Retinal pigment epithelial cell (primary cell): ENCODE measurements at regions not wholly inside any gene's neighbourhood (a gene's known extent, or its start where the extent isn't known, plus 50 kb on each side); places are given as distances from the start of the nearest gene placed in this dataset.

Experiments
- DNase-seq: peaks from one replicate; pipeline ENCODE4 v3.0.0-alpha.2; 2010; ENCODE audit warnings: low read depth
- H3K4me3 ChIP-seq: 2 replicates; pipeline ENCODE4 v1.5.1; 2011; ENCODE audit warnings: mild to moderate bottlenecking, low read length, control low read depth, moderate library complexity
- TF ChIP-seq, protein P1 (sequence below): conservative IDR thresholded peaks from 2 replicates; pipeline ENCODE4 v1.5.1; 2011; ENCODE audit warnings: low read depth, low read length, control low read depth, inconsistent platforms

DNA sequence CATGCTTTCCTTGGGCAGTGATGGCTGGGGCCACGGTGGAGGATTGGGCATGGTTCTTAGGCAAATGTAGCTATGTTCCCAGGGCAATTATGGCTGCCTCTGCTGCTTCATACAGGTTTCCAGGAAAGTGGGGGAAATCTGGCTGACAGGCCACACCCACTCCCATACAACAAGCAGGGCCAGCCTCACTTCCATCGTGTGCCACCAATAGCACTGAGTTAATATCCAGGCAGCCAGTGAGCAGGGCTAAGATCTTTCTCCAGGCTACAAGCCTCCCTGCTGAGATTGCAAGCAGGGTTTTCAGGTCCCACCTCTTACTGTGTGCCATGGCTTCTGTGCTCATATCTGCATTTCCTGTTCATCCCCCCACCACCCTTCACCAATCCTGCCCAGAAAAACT is 1291.9 kb downstream of the SI start:
- no peak for DNase-seq
- TF ChIP-seq, protein P1, sequence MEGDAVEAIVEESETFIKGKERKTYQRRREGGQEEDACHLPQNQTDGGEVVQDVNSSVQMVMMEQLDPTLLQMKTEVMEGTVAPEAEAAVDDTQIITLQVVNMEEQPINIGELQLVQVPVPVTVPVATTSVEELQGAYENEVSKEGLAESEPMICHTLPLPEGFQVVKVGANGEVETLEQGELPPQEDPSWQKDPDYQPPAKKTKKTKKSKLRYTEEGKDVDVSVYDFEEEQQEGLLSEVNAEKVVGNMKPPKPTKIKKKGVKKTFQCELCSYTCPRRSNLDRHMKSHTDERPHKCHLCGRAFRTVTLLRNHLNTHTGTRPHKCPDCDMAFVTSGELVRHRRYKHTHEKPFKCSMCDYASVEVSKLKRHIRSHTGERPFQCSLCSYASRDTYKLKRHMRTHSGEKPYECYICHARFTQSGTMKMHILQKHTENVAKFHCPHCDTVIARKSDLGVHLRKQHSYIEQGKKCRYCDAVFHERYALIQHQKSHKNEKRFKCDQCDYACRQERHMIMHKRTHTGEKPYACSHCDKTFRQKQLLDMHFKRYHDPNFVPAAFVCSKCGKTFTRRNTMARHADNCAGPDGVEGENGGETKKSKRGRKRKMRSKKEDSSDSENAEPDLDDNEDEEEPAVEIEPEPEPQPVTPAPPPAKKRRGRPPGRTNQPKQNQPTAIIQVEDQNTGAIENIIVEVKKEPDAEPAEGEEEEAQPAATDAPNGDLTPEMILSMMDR: no peak
- H3K4me3 ChIP-seq: no peak overlapping the region

GRCh38 chr3:163785693-163786092 is 1292.6 kb downstream of the SI start:
- H3K4me3 ChIP-seq: no peak overlapping the region
- TF ChIP-seq, protein P1: peak; percentile 51
- no peak for DNase-seq

DNA sequence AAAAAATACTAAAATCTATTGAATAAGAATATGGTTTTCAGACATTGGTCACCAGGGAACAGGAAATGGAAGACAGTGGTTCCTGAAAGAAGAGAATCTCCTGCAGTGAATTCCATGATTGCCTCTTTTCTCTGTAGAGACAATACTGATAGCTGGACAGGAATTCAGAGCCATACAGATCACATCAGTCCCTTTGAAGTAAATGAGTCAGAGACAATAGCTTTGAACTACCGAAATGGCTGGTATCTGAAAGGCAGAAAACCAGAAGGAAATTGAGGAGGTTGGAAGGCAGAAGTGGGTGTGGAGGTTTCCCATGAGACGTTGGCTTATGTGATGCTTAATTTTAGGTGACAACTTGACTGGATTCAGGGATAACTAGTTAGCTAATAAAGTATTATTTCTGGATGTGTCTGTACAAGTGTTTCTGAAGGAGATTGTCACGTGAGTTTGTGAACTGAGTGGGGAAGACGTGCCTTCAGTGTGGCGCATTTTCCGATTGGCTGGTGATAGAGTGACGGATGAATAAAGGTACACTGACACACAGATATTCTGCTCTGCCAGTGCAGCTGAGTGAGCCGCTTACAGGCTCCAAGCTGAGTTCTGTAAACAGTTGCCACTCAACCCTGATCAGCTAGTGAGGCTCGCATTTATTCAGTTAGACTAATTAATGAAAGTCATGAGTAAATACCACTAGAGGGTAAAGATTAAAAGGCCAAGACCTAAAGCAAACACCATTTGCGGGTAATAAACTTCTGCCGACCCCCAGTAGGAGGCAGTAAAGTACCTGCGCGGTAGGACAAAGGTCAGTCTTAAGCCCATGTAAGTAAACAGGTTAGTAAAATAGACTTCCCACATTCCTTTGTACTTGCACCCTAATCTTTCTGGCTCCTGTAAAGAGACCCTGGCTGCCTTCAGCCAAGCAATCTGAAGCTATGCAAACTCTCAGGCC is 1298.6 kb downstream of the SI start:
- DNase-seq: no peak
- H3K4me3 ChIP-seq: no peak overlapping the region
- TF ChIP-seq, protein P1: no peak

DNA sequence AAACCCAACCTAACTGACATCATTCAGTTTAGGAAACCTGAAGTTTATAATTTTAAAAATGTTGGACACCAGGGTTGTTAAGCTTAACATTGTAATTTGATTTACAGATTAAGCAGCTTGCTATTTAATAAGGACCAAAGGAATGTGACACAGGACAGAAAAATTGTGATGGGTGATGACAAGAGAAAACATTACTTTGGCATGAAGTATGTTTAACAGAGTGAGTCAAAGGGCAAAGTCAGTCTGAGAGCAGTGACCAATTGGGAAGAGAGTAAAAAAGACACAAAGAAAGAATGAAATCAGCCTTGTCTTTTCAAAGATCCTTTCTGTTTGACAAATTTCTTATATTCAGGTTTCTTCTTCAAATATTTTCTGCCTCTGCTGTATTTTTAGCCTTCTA is 1301.6 kb downstream of the SI start:
- TF ChIP-seq, protein P1: no peak
- no peak for DNase-seq
- no peak overlapping the region for H3K4me3 ChIP-seq

GRCh38 chr3:163773136-163773535 is 1305.2 kb downstream of the SI start:
- H3K4me3 ChIP-seq: no peak overlapping the region
- DNase-seq: no peak

DNA sequence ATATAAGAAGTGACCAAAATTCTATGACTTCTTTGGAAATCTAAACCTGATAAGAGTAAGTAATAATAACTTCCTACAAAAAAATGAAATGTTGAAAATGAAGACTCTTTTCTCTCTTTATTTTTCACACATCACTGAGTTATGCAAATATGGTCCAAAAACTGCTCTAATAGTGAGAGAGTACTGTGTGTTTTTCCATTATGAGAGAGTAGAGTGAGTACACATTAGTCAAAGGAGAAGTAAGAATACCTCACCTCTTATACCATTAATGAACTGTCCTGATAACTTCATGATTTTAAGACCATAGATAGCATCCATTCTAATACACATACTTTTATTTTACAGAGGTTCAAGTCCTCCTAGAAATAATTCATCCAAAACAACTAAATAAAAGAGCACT is 1310.2 kb downstream of the SI start:
- TF ChIP-seq, protein P1: no peak
- H3K4me3 ChIP-seq: no peak overlapping the region

More at GRCh38 chr3:163773136-163773535, 1305.2 kb downstream of the SI start:
- TF ChIP-seq, protein P1: no peak

DNA sequence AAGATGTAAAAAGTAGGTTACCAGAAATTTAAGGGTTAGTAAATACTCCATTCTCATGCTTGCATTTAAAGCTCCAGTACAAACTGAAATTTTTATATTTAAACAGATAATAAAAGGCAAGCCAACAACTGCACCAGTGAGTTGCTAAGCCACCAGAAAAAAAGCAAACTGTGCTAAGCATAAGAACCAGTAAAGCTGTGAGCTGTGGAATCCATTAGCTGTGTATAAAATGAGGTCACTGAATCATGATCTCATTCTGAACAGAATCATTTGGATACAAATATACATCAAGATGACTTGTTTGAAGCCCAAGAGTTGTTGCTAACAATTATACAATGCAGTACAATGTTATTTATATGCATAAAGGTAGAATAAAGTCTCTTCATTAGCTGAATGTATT is 1312.2 kb downstream of the SI start:
- DNase-seq: no peak
- H3K4me3 ChIP-seq: no peak overlapping the region
- TF ChIP-seq, protein P1: no peak

More for the DNA sequence above, 1310.2 kb downstream of the SI start:
- no peak for DNase-seq
